ENCODE measurements at regions not wholly inside any gene's neighbourhood (a gene's known extent, or its start where the extent isn't known, plus 50 kb on each side); places are given as distances from the start of the nearest gene placed in this dataset.

- Histone ChIP-seq H4K20me1 (no peaks in the 10 kb centered on the region), H3K4me3 (no peak overlapping the region), H3K27ac (no peak overlapping the region), H3K27me3 (no peaks in the 10 kb centered on the region), H3K4me2 (no peak overlapping the region), H3K4me1 (peaks cover 0 to 11% (median 0%) of the 10 kb centered on the region in 10 experiments; a peak in 4 of 20 replicates), H3K36me3 (no peaks in the 10 kb centered on the region), H3K9me3 (replicated peaks in 1 of 11) (no peaks in the 10 kb centered on the region), H3K9ac (no peak overlapping the region)
- TF ChIP-seq Cebpa-rat (IDR thresholded peaks at IDR 0.05) = no peak
Observed at GRCh38 chr12:39037115-39037514, 131.7 kb upstream of the CPNE8 start.

DNA sequence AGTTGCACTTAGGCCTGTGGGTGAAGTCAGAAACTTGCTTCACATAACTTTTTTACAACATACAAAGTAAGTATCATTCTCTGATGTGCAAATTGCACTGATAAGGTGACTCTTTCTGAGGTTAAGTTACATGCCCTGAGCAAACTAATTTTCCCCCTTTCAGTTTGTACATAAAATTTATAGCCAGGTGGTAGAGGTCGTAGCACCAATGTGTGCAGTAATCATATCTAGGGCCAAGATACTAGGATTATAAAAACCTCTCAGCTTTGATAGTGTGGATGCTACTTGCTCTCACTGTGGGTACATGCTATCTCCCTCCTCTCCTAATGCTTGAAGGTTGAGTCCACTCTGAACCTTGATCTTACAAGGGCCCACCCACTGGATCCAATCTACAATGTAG lies 130.7 kb upstream of the CPNE8 start:
- no peak for TF ChIP-seq Cebpa-rat (IDR thresholded peaks at IDR 0.05)
- Histone ChIP-seq H3K27ac (no peak overlapping the region), H3K36me3 (no peaks in the 10 kb centered on the region), H3K4me3 (no peak overlapping the region), H3K4me1 (peaks cover 0 to 10% (median 0%) of the 10 kb centered on the region in 10 experiments; a peak in 4 of 20 replicates), H3K9me3 (replicated peaks in 1 of 11) (no peaks in the 10 kb centered on the region), H3K9ac (no peak overlapping the region), H3K27me3 (no peaks in the 10 kb centered on the region), H4K20me1 (no peaks in the 10 kb centered on the region), H3K4me2 (no peak overlapping the region)

DNA sequence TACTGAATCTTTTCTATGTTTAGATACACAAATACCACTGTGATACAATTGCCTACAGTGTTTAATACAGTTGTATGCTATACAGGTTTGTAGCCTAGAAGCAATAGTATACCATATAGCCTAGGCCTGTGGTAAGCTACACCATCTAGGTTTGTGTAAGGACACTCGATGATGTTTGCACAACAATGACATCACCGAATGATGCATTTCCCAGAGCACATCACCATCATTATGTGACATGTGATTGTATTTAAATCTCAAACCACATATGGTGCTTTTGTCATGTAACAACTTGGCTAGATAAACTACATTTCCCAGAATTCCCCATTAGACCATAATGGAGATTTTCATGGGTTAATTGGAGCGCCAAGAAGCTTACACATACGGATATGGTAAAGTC lies 128.4 kb upstream of the CPNE8 start:
- H3K9ac ChIP-seq = no peak overlapping the region
- no peaks in the 10 kb centered on the region for H4K20me1 ChIP-seq
- H3K4me2 ChIP-seq = no peak overlapping the region
- no peaks in the 10 kb centered on the region for H3K27me3 ChIP-seq
- no peaks in the 10 kb centered on the region for H3K9me3 ChIP-seq (replicated peaks in 1 of 11)
- H3K27ac ChIP-seq = no peak overlapping the region
- TF ChIP-seq Cebpa-rat (IDR thresholded peaks at IDR 0.05) = no peak
- H3K36me3 ChIP-seq = no peaks in the 10 kb centered on the region
- H3K4me3 ChIP-seq = no peak overlapping the region
- H3K4me1 ChIP-seq = peaks cover 0 to 10% (median 0%) of the 10 kb centered on the region in 10 experiments; a peak in 4 of 20 replicates

GRCh38 chr12:39032448-39032847 lies 127.1 kb upstream of the CPNE8 start:
- H3K4me2 ChIP-seq = no peak overlapping the region
- H3K4me3 ChIP-seq = no peak overlapping the region
- TF ChIP-seq Cebpa-rat (IDR thresholded peaks at IDR 0.05) = no peak
- no peaks in the 10 kb centered on the region for H3K36me3 ChIP-seq
- H3K9ac ChIP-seq = no peak overlapping the region
- peaks cover 0 to 10% (median 0%) of the 10 kb centered on the region in 10 experiments; a peak in 4 of 20 replicates for H3K4me1 ChIP-seq
- no peaks in the 10 kb centered on the region for H3K9me3 ChIP-seq (replicated peaks in 1 of 11)
- no peaks in the 10 kb centered on the region for H3K27me3 ChIP-seq
- no peaks in the 10 kb centered on the region for H4K20me1 ChIP-seq
- no peak overlapping the region for H3K27ac ChIP-seq

DNA sequence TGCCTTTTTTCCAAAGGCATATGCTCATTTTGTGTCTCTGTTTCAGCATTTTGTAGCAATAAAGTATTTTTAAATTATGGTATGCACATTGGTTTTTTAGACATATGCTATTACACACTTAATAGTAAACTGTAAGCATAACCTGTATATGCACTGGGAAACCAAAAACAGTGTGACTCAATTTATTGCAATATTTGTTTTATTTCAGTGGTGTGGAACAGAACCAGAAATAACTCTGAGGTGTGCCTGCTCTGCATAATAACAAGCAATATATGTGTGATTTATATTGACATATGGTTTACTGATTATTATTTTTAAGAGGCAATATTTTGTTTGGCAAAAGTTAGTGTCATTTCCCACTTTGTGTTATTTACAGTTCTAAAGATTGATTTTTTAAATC lies 126.6 kb upstream of the CPNE8 start:
- Histone ChIP-seq H3K27me3 (no peaks in the 10 kb centered on the region), H3K9ac (no peak overlapping the region), H3K4me3 (no peak overlapping the region), H4K20me1 (no peaks in the 10 kb centered on the region), H3K4me2 (no peak overlapping the region), H3K4me1 (peaks cover 0 to 10% (median 0%) of the 10 kb centered on the region in 10 experiments; a peak in 4 of 20 replicates), H3K27ac (no peak overlapping the region), H3K9me3 (replicated peaks in 1 of 11) (no peaks in the 10 kb centered on the region), H3K36me3 (no peaks in the 10 kb centered on the region)
- no peak for TF ChIP-seq Cebpa-rat (IDR thresholded peaks at IDR 0.05)

DNA sequence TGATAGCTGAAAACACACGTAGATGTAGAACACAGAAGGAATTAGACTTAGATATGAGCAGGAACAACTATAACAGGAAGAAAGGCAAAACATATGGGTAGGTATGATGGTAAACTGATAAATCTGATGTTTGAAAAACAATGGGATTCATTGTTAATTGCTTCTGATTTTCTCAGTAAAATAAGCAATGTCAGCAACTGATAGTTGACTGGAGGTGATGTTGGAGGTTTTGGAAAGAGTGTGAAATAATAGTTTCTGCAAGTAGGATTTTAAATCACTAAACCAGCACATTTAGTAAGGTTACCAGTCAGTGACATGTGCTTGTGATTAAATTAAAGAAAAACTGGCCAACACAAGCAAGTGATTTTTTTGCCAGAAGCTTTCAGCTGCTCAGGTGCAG lies 123.0 kb upstream of the CPNE8 start:
- Histone ChIP-seq H3K9ac (no peak overlapping the region), H3K9me3 (replicated peaks in 1 of 11) (no peaks in the 10 kb centered on the region), H3K4me1 (no peaks in the 10 kb centered on the region), H4K20me1 (no peaks in the 10 kb centered on the region), H3K27ac (no peak overlapping the region), H3K36me3 (no peaks in the 10 kb centered on the region), H3K4me3 (no peak overlapping the region), H3K4me2 (no peak overlapping the region), H3K27me3 (no peaks in the 10 kb centered on the region)
- TF ChIP-seq Cebpa-rat (IDR thresholded peaks at IDR 0.05) = no peak

DNA sequence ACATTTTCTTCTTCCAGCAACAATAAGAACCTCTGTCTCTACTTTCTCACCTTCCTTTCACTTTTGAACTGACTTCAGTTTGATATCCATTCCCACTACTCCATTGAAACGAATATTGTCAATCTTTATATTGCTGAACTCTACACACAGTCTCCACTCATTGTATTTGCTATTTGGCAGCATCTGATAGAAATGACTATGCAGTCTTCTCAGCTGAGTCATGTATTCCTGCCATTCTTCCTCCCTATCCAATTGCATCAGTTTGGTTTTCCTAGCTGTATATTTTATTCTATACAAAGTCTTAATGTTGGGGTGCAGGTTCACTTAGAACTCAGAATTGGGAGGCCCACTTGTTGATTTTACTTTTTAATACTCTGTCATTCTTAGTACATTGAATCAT lies 107.5 kb upstream of the CPNE8 start:
- Histone ChIP-seq H4K20me1 (no peaks in the 10 kb centered on the region), H3K27ac (no peak overlapping the region), H3K27me3 (no peaks in the 10 kb centered on the region), H3K4me3 (no peak overlapping the region), H3K9ac (no peak overlapping the region), H3K9me3 (replicated peaks in 1 of 11) (no peaks in the 10 kb centered on the region), H3K4me1 (no peaks in the 10 kb centered on the region), H3K36me3 (no peaks in the 10 kb centered on the region), H3K4me2 (no peak overlapping the region)
- no peak for TF ChIP-seq Cebpa-rat (IDR thresholded peaks at IDR 0.05)

DNA sequence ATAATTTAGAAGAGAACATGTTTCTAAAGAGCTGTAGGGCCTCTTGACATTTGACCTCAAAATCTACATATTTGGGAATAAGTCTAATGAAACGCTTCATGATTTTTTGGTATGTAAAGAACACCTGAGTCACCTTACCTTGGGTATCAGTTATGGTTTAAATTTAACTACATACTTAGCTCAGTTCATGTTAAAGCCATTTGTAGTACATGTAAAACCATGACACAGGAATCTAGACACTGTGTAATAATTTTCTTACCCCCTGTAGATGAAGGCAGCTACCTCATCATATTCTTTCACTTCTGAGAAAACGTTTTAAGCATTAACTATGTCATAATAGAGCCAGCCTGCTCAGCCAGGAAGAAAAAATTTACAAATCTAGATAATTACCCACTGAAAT lies 105.8 kb upstream of the CPNE8 start:
- no peaks in the 10 kb centered on the region for H3K9me3 ChIP-seq (replicated peaks in 1 of 11)
- TF ChIP-seq Cebpa-rat (IDR thresholded peaks at IDR 0.05) = no peak
- no peaks in the 10 kb centered on the region for H3K27me3 ChIP-seq
- no peak overlapping the region for H3K9ac ChIP-seq
- H3K27ac ChIP-seq = no peak overlapping the region
- H3K4me1 ChIP-seq = no peaks in the 10 kb centered on the region
- no peak overlapping the region for H3K4me3 ChIP-seq
- H4K20me1 ChIP-seq = no peaks in the 10 kb centered on the region
- no peaks in the 10 kb centered on the region for H3K36me3 ChIP-seq
- no peak overlapping the region for H3K4me2 ChIP-seq

GRCh38 chr12:39010406-39010805 lies 105.0 kb upstream of the CPNE8 start:
- H3K4me1 ChIP-seq = no peaks in the 10 kb centered on the region

DNA sequence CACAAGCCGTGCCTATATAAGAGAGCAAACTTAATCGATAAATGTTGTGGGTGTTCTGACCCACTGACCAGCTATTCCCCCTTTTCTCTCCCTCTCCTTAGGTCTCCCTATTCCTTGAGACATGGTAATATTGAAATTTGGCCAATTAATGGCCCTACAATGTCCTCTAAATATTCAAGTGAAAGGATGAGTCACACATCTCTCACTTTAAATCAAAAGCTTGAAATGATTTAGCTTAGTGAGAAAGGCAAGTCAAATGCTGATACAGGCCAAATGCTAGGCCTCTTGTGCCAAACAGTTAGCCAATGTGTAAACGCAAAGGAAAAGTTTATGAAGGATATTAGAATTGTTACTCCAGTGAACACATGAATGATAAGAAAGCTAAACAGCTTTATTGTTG lies 102.2 kb upstream of the CPNE8 start:
- Histone ChIP-seq H3K4me1 (no peaks in the 10 kb centered on the region), H3K4me3 (no peak overlapping the region), H3K4me2 (no peak overlapping the region), H3K9me3 (replicated peaks in 1 of 11) (no peaks in the 10 kb centered on the region), H3K36me3 (no peaks in the 10 kb centered on the region), H3K27ac (no peak overlapping the region), H3K27me3 (no peaks in the 10 kb centered on the region), H4K20me1 (no peaks in the 10 kb centered on the region), H3K9ac (no peak overlapping the region)
- no peak for TF ChIP-seq Cebpa-rat (IDR thresholded peaks at IDR 0.05)

More at GRCh38 chr12:39010406-39010805, 105.0 kb upstream of the CPNE8 start:
- H3K9ac ChIP-seq = no peak overlapping the region
- no peak overlapping the region for H3K27ac ChIP-seq
- no peaks in the 10 kb centered on the region for H3K36me3 ChIP-seq
- no peak for TF ChIP-seq Cebpa-rat (IDR thresholded peaks at IDR 0.05)
- H3K4me2 ChIP-seq = no peak overlapping the region
- H4K20me1 ChIP-seq = no peaks in the 10 kb centered on the region
- H3K27me3 ChIP-seq = no peaks in the 10 kb centered on the region
- no peaks in the 10 kb centered on the region for H3K9me3 ChIP-seq (replicated peaks in 1 of 11)
- H3K4me3 ChIP-seq = no peak overlapping the region
